ENCODE measurements at regions not wholly inside any gene's neighbourhood (a gene's known extent, or its start where the extent isn't known, plus 50 kb on each side); places are given as distances from the start of the nearest gene placed in this dataset.

DNA sequence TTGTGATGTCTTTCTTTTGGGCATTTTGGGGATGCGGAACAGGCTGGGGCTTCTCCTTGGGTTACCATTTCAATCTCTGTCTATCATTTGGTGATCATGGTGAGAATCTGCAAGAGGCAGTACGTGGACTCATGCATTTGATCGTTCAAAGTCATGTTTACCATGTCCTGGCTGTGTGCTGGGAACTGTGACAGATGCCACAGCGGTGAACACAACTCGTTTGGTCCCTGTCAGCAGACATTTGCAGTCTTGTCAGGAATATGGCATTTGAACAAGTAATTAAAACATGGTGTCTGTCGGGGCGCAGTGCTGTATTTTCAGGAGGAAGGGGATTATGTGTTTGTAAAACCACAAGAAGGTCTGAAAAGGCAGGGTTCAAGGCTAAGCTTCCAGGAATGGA is 103.3 kb upstream of the IGSF21 start:
- H3K27me3 ChIP-seq (ENCODE audit: insufficient read depth, low read length): no peaks in the 10 kb centered on the region
- no peak for TF ChIP-seq EZH2 (IDR thresholded peaks at IDR 0.05; ENCODE audit: borderline replicate concordance, low read length)
- TF ChIP-seq, protein P1, sequence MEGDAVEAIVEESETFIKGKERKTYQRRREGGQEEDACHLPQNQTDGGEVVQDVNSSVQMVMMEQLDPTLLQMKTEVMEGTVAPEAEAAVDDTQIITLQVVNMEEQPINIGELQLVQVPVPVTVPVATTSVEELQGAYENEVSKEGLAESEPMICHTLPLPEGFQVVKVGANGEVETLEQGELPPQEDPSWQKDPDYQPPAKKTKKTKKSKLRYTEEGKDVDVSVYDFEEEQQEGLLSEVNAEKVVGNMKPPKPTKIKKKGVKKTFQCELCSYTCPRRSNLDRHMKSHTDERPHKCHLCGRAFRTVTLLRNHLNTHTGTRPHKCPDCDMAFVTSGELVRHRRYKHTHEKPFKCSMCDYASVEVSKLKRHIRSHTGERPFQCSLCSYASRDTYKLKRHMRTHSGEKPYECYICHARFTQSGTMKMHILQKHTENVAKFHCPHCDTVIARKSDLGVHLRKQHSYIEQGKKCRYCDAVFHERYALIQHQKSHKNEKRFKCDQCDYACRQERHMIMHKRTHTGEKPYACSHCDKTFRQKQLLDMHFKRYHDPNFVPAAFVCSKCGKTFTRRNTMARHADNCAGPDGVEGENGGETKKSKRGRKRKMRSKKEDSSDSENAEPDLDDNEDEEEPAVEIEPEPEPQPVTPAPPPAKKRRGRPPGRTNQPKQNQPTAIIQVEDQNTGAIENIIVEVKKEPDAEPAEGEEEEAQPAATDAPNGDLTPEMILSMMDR (IDR thresholded peaks at IDR 0.05; ENCODE audit: low read length): no peak
- no peak overlapping the region for H3K4me3 ChIP-seq (ENCODE audit: low read depth, low read length, poor library complexity, severe bottlenecking)
- H3K9me3 ChIP-seq (ENCODE audit: low read length): no peaks in the 10 kb centered on the region
- no peaks in the 10 kb centered on the region for H4K20me1 ChIP-seq (ENCODE audit: insufficient read depth, low read length)
- H3K79me2 ChIP-seq (ENCODE audit: insufficient read depth, low read length): no peaks in the 10 kb centered on the region
- no peaks in the 10 kb centered on the region for H3K9me2 ChIP-seq (ENCODE audit: low read depth, low read length)
- H3K36me3 ChIP-seq (ENCODE audit: insufficient read depth, low read length): no peaks in the 10 kb centered on the region
- no peaks in the 10 kb centered on the region for H3F3A ChIP-seq (ENCODE audit: insufficient read depth, low read length)
- no peak overlapping the region for H3K9ac ChIP-seq (ENCODE audit: low read length)
- no peak overlapping the region for H3K4me2 ChIP-seq (ENCODE audit: low read length)
- no peaks in the 10 kb centered on the region for H3K4me1 ChIP-seq (ENCODE audit: insufficient read depth, low read length, severe bottlenecking)
- H2AFZ ChIP-seq (ENCODE audit: low read length): no peak overlapping the region
- H3K27ac ChIP-seq (ENCODE audit: low read depth, low read length, poor library complexity, severe bottlenecking): no peak overlapping the region

DNA sequence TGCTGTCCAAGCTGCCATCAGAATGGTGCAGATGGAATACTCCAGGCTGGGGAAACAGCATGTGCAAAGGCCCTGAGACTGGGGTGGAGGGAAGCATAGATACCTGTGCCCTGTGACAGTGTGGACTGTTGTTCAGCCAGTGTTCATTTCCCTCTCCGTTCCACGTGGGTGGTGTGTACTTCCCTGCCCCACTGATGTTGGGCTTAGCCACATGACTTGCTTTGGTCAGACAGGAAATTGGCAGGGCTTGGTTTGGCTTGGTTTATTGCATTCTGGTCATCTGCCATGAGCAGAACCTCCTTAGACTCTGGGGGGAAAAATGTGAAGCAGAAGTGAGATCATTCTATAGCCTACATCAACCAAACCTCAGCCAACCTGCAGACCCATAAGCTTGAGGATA is 102.4 kb upstream of the IGSF21 start:
- H3K27ac ChIP-seq (ENCODE audit: low read depth, low read length, poor library complexity, severe bottlenecking): no peak overlapping the region
- H3K4me1 ChIP-seq (ENCODE audit: insufficient read depth, low read length, severe bottlenecking): no peaks in the 10 kb centered on the region
- H2AFZ ChIP-seq (ENCODE audit: low read length): no peak overlapping the region
- H3K79me2 ChIP-seq (ENCODE audit: insufficient read depth, low read length): no peaks in the 10 kb centered on the region
- no peaks in the 10 kb centered on the region for H4K20me1 ChIP-seq (ENCODE audit: insufficient read depth, low read length)
- no peaks in the 10 kb centered on the region for H3K9me3 ChIP-seq (ENCODE audit: low read length)
- no peaks in the 10 kb centered on the region for H3K36me3 ChIP-seq (ENCODE audit: insufficient read depth, low read length)
- H3K4me2 ChIP-seq (ENCODE audit: low read length): no peak overlapping the region
- H3K4me3 ChIP-seq (ENCODE audit: low read depth, low read length, poor library complexity, severe bottlenecking): no peak overlapping the region
- H3K9ac ChIP-seq (ENCODE audit: low read length): no peak overlapping the region
- H3K9me2 ChIP-seq (ENCODE audit: low read depth, low read length): no peaks in the 10 kb centered on the region
- TF ChIP-seq, protein P1 (IDR thresholded peaks at IDR 0.05; ENCODE audit: low read length): no peak
- TF ChIP-seq EZH2 (IDR thresholded peaks at IDR 0.05; ENCODE audit: borderline replicate concordance, low read length): no peak
- no peaks in the 10 kb centered on the region for H3F3A ChIP-seq (ENCODE audit: insufficient read depth, low read length)
- no peaks in the 10 kb centered on the region for H3K27me3 ChIP-seq (ENCODE audit: insufficient read depth, low read length)

DNA sequence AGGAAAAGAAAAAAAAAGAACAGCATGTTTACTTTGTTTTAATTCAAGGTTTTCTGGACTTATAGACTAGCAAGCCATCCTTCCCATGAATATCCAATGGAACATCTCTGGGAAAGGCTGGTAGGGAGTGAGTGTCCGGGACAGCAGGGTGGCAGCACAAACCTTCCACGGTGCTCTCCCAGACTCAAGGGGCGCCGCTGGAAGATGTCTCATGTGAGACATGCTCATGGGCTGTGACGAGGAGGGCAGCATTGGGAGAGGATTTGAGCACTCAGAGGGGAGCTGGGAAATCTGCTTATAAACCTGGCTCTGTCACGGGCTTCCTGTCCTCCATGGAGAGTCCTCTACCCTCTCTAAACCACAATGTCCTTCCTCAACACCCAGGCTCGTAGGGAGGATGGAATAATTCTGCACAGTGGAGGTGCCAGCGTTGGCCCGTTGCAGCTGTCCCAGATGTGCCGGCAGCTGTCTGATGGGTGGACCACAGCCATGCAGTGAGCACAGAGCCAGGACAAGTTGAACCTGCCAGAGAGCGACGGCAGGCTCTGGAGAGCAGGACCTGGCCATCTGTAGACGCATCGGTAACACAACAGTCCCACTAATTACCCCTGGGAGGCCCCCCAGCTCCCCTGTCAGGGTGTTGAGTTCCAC is 100.1 kb upstream of the IGSF21 start:
- H3F3A ChIP-seq (ENCODE audit: insufficient read depth, low read length): no peaks in the 10 kb centered on the region
- H3K4me3 ChIP-seq (ENCODE audit: low read depth, low read length, poor library complexity, severe bottlenecking): no peak overlapping the region
- no peaks in the 10 kb centered on the region for H3K27me3 ChIP-seq (ENCODE audit: insufficient read depth, low read length)
- no peak overlapping the region for H2AFZ ChIP-seq (ENCODE audit: low read length)
- no peaks in the 10 kb centered on the region for H3K36me3 ChIP-seq (ENCODE audit: insufficient read depth, low read length)
- H3K27ac ChIP-seq (ENCODE audit: low read depth, low read length, poor library complexity, severe bottlenecking): no peak overlapping the region
- H3K79me2 ChIP-seq (ENCODE audit: insufficient read depth, low read length): no peaks in the 10 kb centered on the region
- no peak overlapping the region for H3K4me2 ChIP-seq (ENCODE audit: low read length)
- H3K9ac ChIP-seq (ENCODE audit: low read length): no peak overlapping the region
- H3K4me1 ChIP-seq (ENCODE audit: insufficient read depth, low read length, severe bottlenecking): no peaks in the 10 kb centered on the region
- H3K9me2 ChIP-seq (ENCODE audit: low read depth, low read length): no peaks in the 10 kb centered on the region
- no peak for TF ChIP-seq EZH2 (IDR thresholded peaks at IDR 0.05; ENCODE audit: borderline replicate concordance, low read length)
- TF ChIP-seq, protein P1 (IDR thresholded peaks at IDR 0.05; ENCODE audit: low read length): no peak
- no peaks in the 10 kb centered on the region for H3K9me3 ChIP-seq (ENCODE audit: low read length)
- H4K20me1 ChIP-seq (ENCODE audit: insufficient read depth, low read length): no peaks in the 10 kb centered on the region

All from OCI-LY1 (cell line).